K562 (cell line): ENCODE measurements at regions not wholly inside any gene's neighbourhood (a gene's known extent, or its start where the extent isn't known, plus 50 kb on each side); places are given as distances from the start of the nearest gene placed in this dataset.

ENCODE experiments used
- ATAC-seq: fragments of 200-7000 bp; cut with Tn5 transposase; 3 replicates; pipeline ENCODE4 v1.9.1; 2020; ENCODE audit warnings: moderate library complexity
- BruUV-seq: library from RNA; stranded (reverse); fragments of 400-500 nt; replicated peaks from 2 replicates; lab custom pipeline; 2021; lab: Mats Ljungman, UMichigan
- CTCF ChIA-PET: fragments of 300-600 bp; formaldehyde crosslinking; extraction: SDS; loops from one replicate; lab custom pipeline; 2021; ENCODE audit warnings: low intra/inter-chr PET ratio; lab: Yijun Ruan, JAX
- POLR2A ChIA-PET: fragments of 300-600, 350-650 bp; sonication (Branson Sonifier 250); formaldehyde crosslinking; extraction: SDS; loops from one replicate; lab custom pipeline; 2021; ENCODE audit warnings: antibody characterized with exemption, inconsistent platforms; lab: Yijun Ruan, JAX
- DNase-seq, 4 experiments: peaks; one replicate each; pipeline versions ENCODE4 v3.0.0 to v3.0.0-alpha.2; 2011 to 2018; ENCODE audit warnings: low spot score in 3 of 4, mixed read lengths in 3 of 4; ENCODE audit errors: extremely low read depth in 1 of 4
- FAIRE-seq: peaks from 2 replicates; lab custom pipeline; 2011; peaks lifted over from hg19 to GRCh38; lab: Jason Lieb, UNC
- H2AFZ ChIP-seq: 2 replicates; pipeline ENCODE4 v1.6.0; 2011; ENCODE audit warnings: low read depth, low read length, control low read depth, inconsistent platforms
- H3K27ac ChIP-seq: fragments of 200-600 bp; 3 replicates; pipeline ENCODE4 v1.8.0; 2011; ENCODE audit warnings: low read depth, mild to moderate bottlenecking, control low read depth, inconsistent platforms, low read length, moderate library complexity, mixed read lengths; ENCODE audit errors: extremely low read depth
- H3K27me3 ChIP-seq, 2 experiments: fragments of 300-600 bp in 1 of 2; 2 replicates in 1 of 2; 3 replicates in 1 of 2; pipeline versions ENCODE4 v1.6.0 to v1.8.0; 2011; ENCODE audit warnings: inconsistent platforms in 2 of 2, low read length in 2 of 2, mild to moderate bottlenecking in 1 of 2, mixed read lengths in 1 of 2, moderate library complexity in 1 of 2; ENCODE audit not compliant: control insufficient read depth in 2 of 2, insufficient read depth in 2 of 2
- H3K36me3 ChIP-seq: fragments of 300-600 bp; 3 replicates; pipeline ENCODE4 v1.8.0; 2011; ENCODE audit warnings: mild to moderate bottlenecking, low read length, inconsistent platforms; ENCODE audit not compliant: control insufficient read depth, insufficient read depth
- H3K4me1 ChIP-seq, 2 experiments: fragments of 200-600 bp in 1 of 2; replicated peaks in 1 of 2; 2 replicates in 1 of 2; 3 replicates in 1 of 2; pipeline versions ENCODE4 v1.5.1 to v1.8.0; 2011; ENCODE audit warnings: inconsistent platforms in 2 of 2, low read length in 2 of 2, mild to moderate bottlenecking in 1 of 2, mixed read lengths in 1 of 2, moderate library complexity in 1 of 2; ENCODE audit not compliant: control insufficient read depth in 2 of 2, insufficient read depth in 2 of 2
- H3K4me2 ChIP-seq: 2 replicates; pipeline ENCODE4 v1.6.1; 2011; ENCODE audit warnings: low read length, control low read depth, inconsistent platforms, mixed read lengths; ENCODE audit not compliant: insufficient read depth
- H3K4me3 ChIP-seq: fragments of 200-600 bp; sonication (generic), shearing (Covaris generic); 2 replicates; pipeline ENCODE4 v1.5.1; 2016; ENCODE audit warnings: control low read depth, inconsistent platforms
- H3K79me2 ChIP-seq: fragments of 200-600 bp; 3 replicates; pipeline ENCODE4 v1.8.0; 2011; ENCODE audit warnings: low read length, inconsistent platforms; ENCODE audit not compliant: control insufficient read depth, insufficient read depth
- H3K9ac ChIP-seq, 2 experiments: 2 replicates each; pipeline versions ENCODE4 v1.6.0 to v1.6.1; 2011; ENCODE audit warnings: low read depth in 2 of 2, low read length in 2 of 2, control low read depth in 1 of 2, inconsistent platforms in 1 of 2, mild to moderate bottlenecking in 1 of 2, mixed read lengths in 1 of 2; ENCODE audit not compliant: insufficient read depth in 1 of 2
- H3K9me1 ChIP-seq: one replicate; pipeline ENCODE4 v1.6.0; 2011; ENCODE audit warnings: inconsistent platforms, mild to moderate bottlenecking, low read length, moderate library complexity; ENCODE audit not compliant: control insufficient read depth, insufficient read depth
- H3K9me3 ChIP-seq: replicated peaks from 2 replicates; pipeline ENCODE4 v1.5.1; 2011; ENCODE audit warnings: low read depth, low read length, inconsistent platforms; ENCODE audit not compliant: control insufficient read depth, insufficient read depth
- H4K20me1 ChIP-seq: replicated peaks from 2 replicates; pipeline ENCODE4 v1.6.1; 2011; ENCODE audit warnings: low read length, inconsistent platforms, mixed read lengths; ENCODE audit not compliant: control insufficient read depth, insufficient read depth
- KLF6 ChIP-seq: fragments of 250-450 bp; sonication (Bioruptor Pico); IDR thresholded peaks from 2 replicates; pipeline ENCODE4 v1.4.0; 2020; ENCODE audit warnings: mild to moderate bottlenecking, moderate library complexity, borderline replicate concordance
- NFXL1 ChIP-seq: fragments of 450-650 bp; formaldehyde crosslinking; IDR thresholded peaks from 2 replicates; pipeline ENCODE4 v1.4.0; 2021; ENCODE audit warnings: mild to moderate bottlenecking
- SPI1 ChIP-seq: IDR thresholded peaks from 2 replicates; pipeline ENCODE4 v1.6.1; 2011; ENCODE audit warnings: low read depth, low read length, control low read depth, borderline replicate concordance
- ZNF79 ChIP-seq: fragments of 250-450 bp; sonication (Bioruptor Pico); IDR thresholded peaks from 2 replicates; pipeline ENCODE4 v1.4.0; 2020; ENCODE audit warnings: low read depth, mild to moderate bottlenecking, moderate library complexity
- WGBS: fragments of 100-300 bp; shearing (Covaris generic); methylation state at CpG from one replicate; pipeline ENCODE4 v1.1.6; 2016; ENCODE audit warnings: low coverage, mixed read lengths; ENCODE audit not compliant: insufficient coverage; ENCODE audit errors: missing lambda C conversion rate; 5-methylcytosine and 5-hydroxymethylcytosine counted together
- in situ Hi-C: fragments of 300-500 bp; cut with MboI; formaldehyde crosslinking; loops from 4 replicates; pipeline ENCODE4 v1.15.0; 2018; ENCODE audit warnings: inconsistent platforms, mixed read lengths
- intact Hi-C: fragments of 100-400 bp; cut with micrococcal nuclease; formaldehyde crosslinking; loops from 2 replicates; pipeline ENCODE4 v1.14.2; 2022
- TF ChIP-seq, protein P1 (sequence below): fragments of 250-450 bp; sonication (Bioruptor Pico); IDR thresholded peaks from 2 replicates; pipeline ENCODE4 v1.4.0; 2020; ENCODE audit warnings: borderline replicate concordance

DNA sequence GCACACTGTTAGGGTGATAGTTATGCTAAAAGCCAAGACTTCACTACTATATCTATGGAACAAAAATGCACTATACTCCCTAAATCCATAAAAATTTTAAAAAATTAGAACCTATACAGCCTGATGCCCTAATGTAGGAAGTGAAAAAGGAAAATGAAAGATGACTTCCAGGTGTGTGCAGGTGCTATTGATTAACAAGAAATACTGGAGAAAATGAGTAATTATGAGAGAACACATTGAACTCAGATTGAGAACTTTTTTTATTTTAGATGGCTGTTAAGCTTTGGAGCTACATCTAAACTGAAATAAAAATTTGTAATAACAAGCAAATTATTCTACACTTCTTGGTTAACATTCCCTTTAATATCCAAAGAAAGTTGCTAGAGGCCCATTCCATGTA is 1015.7 kb downstream of the PCDH9 start (continued):
- TF ChIP-seq ZNF79 (CRISPR knock-in tag) = no peak
- TF ChIP-seq, protein P1, sequence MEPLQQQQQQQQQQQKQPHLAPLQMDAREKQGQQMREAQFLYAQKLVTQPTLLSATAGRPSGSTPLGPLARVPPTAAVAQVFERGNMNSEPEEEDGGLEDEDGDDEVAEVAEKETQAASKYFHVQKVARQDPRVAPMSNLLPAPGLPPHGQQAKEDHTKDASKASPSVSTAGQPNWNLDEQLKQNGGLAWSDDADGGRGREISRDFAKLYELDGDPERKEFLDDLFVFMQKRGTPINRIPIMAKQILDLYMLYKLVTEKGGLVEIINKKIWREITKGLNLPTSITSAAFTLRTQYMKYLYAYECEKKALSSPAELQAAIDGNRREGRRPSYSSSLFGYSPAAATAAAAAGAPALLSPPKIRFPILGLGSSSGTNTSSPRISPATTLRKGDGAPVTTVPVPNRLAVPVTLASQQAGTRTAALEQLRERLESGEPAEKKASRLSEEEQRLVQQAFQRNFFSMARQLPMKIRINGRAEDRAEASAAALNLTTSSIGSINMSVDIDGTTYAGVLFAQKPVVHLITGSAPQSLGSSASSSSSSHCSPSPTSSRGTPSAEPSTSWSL = no peak
- no peak for TF ChIP-seq KLF6 (CRISPR knock-in tag)

DNA sequence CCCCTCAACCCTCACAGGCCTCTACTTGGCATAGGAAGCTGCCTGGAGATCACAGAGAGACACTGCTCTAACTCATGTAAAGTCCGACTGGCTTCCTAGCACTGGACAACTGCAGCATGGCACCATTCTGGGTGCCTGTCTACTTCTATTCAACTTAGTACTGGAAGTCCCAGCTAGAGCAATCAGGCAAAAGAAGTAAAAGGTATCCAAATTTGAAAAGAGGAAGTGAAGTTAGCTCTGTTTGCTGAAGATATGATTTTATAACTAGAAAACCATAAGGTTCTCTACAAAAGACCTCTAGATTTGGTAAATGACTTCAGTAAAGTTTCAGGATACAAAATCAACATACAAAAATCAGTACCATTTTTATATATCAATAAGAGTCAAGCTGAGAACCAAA is 1017.6 kb downstream of the PCDH9 start:
- no peaks in the 10 kb centered on the region for H3K9me3 ChIP-seq
- H3K36me3 ChIP-seq = no peaks in the 10 kb centered on the region
- H3K9ac ChIP-seq = no peak overlapping the region
- no peak overlapping the region for H3K27ac ChIP-seq
- TF ChIP-seq NFXL1 (CRISPR knock-in tag) = no peak
- TF ChIP-seq SPI1 = peak; percentile 69
- TF ChIP-seq, all 486 proteins: peak for 1
- Histone ChIP-seq H3K79me2 (no peaks in the 10 kb centered on the region), H3K4me1 (no peaks in the 10 kb centered on the region; a peak in 1 of 5 replicates), H4K20me1 (no peaks in the 10 kb centered on the region), H3K4me2 (no peak overlapping the region), H3K4me3 (no peak overlapping the region), H3K27me3 (no peaks in the 10 kb centered on the region), H2AFZ (no peak overlapping the region), H3K9me1 (no peaks in the 10 kb centered on the region)
- no peak for DNase-seq
- intact Hi-C loops (no loop called here), in situ Hi-C loops (no loop called here)
- no peak for ATAC-seq
- CTCF ChIA-PET = no interaction called here
- POLR2A ChIA-PET = no interaction called here
- BruUV-seq = no TSS peak
- 0% methylated on average over 1 of the region's 1 CpG for WGBS
- no peak for FAIRE-seq
